HepG2 (cell line): ENCODE measurements at regions not wholly inside any gene's neighbourhood (a gene's known extent, or its start where the extent isn't known, plus 50 kb on each side); places are given as distances from the start of the nearest gene placed in this dataset.

ENCODE experiments used
- ARID2 ChIP-seq: sonication (generic); formaldehyde crosslinking; IDR thresholded peaks from 2 replicates; pipeline ENCODE4 v1.8.1; 2022; ENCODE audit warnings: mild to moderate bottlenecking, missing genetic modification reagents, borderline replicate concordance
- KAT7 ChIP-seq: IDR thresholded peaks from 2 replicates; pipeline ENCODE4 v1.6.1; 2018; ENCODE audit warnings: borderline replicate concordance, missing compliant biosample characterization
- KLF6 ChIP-seq: IDR thresholded peaks from 2 replicates; pipeline ENCODE4 v1.8.0; 2016; ENCODE audit warnings: missing biosample characterization, missing genetic modification reagents
- RFX5 ChIP-seq: IDR thresholded peaks from 2 replicates; pipeline ENCODE4 v1.6.1; 2011; ENCODE audit warnings: low read depth, low read length, improper control_type of control experiment
- ZNF512 ChIP-seq: sonication (generic); formaldehyde crosslinking; IDR thresholded peaks from 2 replicates; pipeline ENCODE4 v1.4.0; 2020; ENCODE audit warnings: mild to moderate bottlenecking, missing genetic modification reagents
- ZZZ3 ChIP-seq: sonication (generic); formaldehyde crosslinking; IDR thresholded peaks from 2 replicates; pipeline ENCODE4 v1.4.0; 2020; ENCODE audit warnings: missing genetic modification reagents, mild to moderate bottlenecking, borderline replicate concordance

DNA sequence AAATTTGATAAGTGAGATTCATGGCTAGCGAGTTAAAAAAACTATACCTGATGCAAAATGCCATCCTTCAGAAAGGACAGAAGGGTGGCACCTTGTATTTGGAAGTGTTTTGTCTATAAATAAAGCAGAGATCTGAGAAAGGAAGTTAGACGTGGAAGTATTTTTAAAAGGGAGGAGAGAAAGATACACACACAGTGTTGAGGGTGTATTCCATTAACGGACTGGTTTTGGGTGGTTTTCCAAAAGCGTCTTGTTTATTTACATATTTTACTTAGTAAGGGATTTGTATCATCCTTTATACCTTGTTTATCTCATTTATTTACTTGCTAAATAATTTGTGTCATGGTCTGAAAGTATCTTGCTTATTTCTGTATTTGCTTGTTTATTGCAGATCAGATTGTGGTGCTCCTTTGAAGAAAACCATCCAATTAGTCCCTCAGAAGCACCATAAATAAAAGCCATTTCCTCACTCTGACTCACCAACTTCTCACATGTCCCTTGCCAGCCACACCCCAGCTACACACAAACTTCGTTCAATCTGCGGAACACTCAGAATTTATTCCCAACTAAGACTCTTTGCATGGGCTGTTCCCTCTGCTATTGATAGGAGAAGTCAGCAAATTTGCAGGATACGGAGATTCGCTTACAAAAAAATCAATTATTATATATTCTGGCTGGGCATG is 90.8 kb downstream of the FAM124B start:
- no peak for TF ChIP-seq KLF6 (CRISPR knock-in tag)
- TF ChIP-seq KAT7 = no peak
- no peak for TF ChIP-seq RFX5
- no peak for TF ChIP-seq ZZZ3 (CRISPR knock-in tag)
- no peak for TF ChIP-seq ZNF512 (CRISPR knock-in tag)
- TF ChIP-seq ARID2 = no peak
